ENCODE measurements at regions not wholly inside any gene's neighbourhood (a gene's known extent, or its start where the extent isn't known, plus 50 kb on each side); places are given as distances from the start of the nearest gene placed in this dataset.
A peak's percentile ranks its signal among the peaks of the same experiment; 100 is the strongest.

DNA sequence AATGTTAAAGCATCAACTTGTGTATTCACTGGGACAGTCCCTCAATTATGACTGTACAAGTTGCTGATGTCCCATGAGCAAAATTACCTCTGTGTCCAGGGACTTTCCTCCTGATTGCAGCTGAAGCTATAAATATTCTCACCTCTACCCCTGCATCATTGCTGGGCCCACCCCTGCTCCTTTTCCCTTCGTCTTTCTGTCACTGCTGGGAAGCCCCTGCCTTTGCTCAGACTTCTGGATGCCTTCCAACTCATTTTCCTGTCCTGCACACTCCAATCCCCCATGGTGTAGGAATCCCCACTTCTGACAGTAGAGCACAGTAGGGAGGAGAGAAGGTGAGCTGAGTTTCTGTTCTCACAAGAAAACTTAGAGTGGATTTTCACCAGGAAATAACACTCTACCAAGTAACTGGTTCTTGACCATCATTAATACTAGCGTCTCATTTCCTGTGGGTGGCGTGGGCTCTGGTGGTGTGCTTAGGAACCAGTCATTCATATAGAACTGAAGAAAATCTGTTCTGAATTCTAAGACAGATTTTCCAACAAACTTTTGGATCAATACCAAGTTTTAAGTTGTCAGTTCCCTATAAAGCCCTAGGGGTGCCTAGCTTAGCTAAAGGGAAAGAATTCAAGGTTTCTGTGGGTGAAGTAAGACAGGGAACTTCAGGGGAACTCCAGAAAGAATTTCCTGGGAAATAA is 136.2 kb upstream of the MED14 start (continued):
- TF ChIP-seq, protein P1, sequence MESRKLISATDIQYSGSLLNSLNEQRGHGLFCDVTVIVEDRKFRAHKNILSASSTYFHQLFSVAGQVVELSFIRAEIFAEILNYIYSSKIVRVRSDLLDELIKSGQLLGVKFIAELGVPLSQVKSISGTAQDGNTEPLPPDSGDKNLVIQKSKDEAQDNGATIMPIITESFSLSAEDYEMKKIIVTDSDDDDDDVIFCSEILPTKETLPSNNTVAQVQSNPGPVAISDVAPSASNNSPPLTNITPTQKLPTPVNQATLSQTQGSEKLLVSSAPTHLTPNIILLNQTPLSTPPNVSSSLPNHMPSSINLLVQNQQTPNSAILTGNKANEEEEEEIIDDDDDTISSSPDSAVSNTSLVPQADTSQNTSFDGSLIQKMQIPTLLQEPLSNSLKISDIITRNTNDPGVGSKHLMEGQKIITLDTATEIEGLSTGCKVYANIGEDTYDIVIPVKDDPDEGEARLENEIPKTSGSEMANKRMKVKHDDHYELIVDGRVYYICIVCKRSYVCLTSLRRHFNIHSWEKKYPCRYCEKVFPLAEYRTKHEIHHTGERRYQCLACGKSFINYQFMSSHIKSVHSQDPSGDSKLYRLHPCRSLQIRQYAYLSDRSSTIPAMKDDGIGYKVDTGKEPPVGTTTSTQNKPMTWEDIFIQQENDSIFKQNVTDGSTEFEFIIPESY (IDR thresholded peaks at IDR 0.05): no peak
- TF ChIP-seq GATAD2B (conservative IDR thresholded peaks at IDR 0.05; ENCODE audit: low read depth) (peak; percentile 64; the same call in 1 of the 2 replicates), BACH1 (IDR thresholded peaks at IDR 0.05; ENCODE audit: borderline replicate concordance) (peak; percentile 48; the same call in 1 of the 2 replicates), CHD1 (IDR thresholded peaks at IDR 0.05; ENCODE audit: low read depth, low read length) (no peak), NFYA (IDR thresholded peaks at IDR 0.05; ENCODE audit: borderline replicate concordance, low read depth, low read length) (no peak), ETV6 (conservative IDR thresholded peaks at IDR 0.05 in 1 of 2, IDR thresholded peaks at IDR 0.05 in 1 of 2; ENCODE audit: borderline replicate concordance in 1 of 2, low read depth in 1 of 2) (no peak), RB1 (IDR thresholded peaks at IDR 0.05; ENCODE audit: borderline replicate concordance) (no peak)
- TF ChIP-seq, protein P2, sequence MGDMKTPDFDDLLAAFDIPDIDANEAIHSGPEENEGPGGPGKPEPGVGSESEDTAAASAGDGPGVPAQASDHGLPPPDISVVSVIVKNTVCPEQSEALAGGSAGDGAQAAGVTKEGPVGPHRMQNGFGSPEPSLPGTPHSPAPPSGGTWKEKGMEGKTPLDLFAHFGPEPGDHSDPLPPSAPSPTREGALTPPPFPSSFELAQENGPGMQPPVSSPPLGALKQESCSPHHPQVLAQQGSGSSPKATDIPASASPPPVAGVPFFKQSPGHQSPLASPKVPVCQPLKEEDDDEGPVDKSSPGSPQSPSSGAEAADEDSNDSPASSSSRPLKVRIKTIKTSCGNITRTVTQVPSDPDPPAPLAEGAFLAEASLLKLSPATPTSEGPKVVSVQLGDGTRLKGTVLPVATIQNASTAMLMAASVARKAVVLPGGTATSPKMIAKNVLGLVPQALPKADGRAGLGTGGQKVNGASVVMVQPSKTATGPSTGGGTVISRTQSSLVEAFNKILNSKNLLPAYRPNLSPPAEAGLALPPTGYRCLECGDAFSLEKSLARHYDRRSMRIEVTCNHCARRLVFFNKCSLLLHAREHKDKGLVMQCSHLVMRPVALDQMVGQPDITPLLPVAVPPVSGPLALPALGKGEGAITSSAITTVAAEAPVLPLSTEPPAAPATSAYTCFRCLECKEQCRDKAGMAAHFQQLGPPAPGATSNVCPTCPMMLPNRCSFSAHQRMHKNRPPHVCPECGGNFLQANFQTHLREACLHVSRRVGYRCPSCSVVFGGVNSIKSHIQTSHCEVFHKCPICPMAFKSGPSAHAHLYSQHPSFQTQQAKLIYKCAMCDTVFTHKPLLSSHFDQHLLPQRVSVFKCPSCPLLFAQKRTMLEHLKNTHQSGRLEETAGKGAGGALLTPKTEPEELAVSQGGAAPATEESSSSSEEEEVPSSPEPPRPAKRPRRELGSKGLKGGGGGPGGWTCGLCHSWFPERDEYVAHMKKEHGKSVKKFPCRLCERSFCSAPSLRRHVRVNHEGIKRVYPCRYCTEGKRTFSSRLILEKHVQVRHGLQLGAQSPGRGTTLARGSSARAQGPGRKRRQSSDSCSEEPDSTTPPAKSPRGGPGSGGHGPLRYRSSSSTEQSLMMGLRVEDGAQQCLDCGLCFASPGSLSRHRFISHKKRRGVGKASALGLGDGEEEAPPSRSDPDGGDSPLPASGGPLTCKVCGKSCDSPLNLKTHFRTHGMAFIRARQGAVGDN (IDR thresholded peaks at IDR 0.05): no peak
